ENCODE measurements at regions not wholly inside any gene's neighbourhood (a gene's known extent, or its start where the extent isn't known, plus 50 kb on each side); places are given as distances from the start of the nearest gene placed in this dataset.

DNA sequence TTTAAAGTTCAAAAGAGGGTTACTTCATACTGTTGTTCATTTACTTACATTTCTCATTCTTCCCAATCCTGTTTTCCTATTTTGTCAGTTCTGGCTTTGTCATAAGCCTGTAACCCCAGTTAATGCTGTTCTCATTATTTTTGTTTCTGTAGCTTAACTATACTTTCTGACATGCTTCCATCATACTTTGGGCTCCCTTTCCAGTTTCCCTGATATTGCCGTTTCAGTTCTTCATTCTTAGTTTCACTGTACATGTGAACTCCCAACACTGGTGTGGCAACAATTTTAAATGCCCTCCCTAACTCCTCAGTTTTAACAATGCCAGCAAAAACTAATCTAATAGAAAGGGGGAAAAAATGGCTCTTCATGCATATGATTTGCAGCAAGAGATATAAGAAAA, 456.7 kb downstream of the LMO4 start:
- POLR2A ChIA-PET (ENCODE audit: partially characterized antibody): no interaction called here
- H3K4me1 Mint-ChIP-seq: no peaks in the 10 kb centered on the region

GRCh38 chr1:87786229-87786628, 457.5 kb downstream of the LMO4 start:
- Histone ChIP-seq H3K27ac (ENCODE audit: low read depth, low read length) (no peak overlapping the region), H3K4me3 (ENCODE audit: low read length in 2 of 2) (no peak overlapping the region), H3K9me3 (ENCODE audit: control insufficient read depth in 1 of 2, low read length in 2 of 2) (no peaks in the 10 kb centered on the region), H3K4me1 (ENCODE audit: insufficient read depth, low read length) (no peaks in the 10 kb centered on the region), H3K36me3 (ENCODE audit: insufficient read depth, low read length) (no peaks in the 10 kb centered on the region), H3K27me3 (ENCODE audit: insufficient read depth, low read length) (no peaks in the 10 kb centered on the region)
- Mint-ChIP-seq H3K4me3 (no peak overlapping the region), H3K4me1 (no peaks in the 10 kb centered on the region), H3K27me3 (peaks cover 6 to 8% of the 10 kb centered on the region in 2 donors), H3K9me3 (peaks cover 0 to 1% (median 0%) of the 10 kb centered on the region in 8 donors), H3K36me3 (no peaks in the 10 kb centered on the region), H3K27ac (no peak overlapping the region)
- ChIA-PET POLR2A (ENCODE audit: partially characterized antibody) (no interaction called here), CTCF (ENCODE audit: partially characterized antibody) (no interaction called here)
- no peak for DNase-seq
- intact Hi-C loops (cut with micrococcal nuclease): no loop called here

More for the DNA sequence above, 456.7 kb downstream of the LMO4 start:
- no peak overlapping the region for H3K27ac ChIP-seq (ENCODE audit: low read depth, low read length)
- H3K36me3 ChIP-seq (ENCODE audit: insufficient read depth, low read length): no peaks in the 10 kb centered on the region
- CTCF ChIA-PET (ENCODE audit: partially characterized antibody): no interaction called here
- H3K27me3 ChIP-seq (ENCODE audit: insufficient read depth, low read length): no peaks in the 10 kb centered on the region
- Mint-ChIP-seq H3K27me3 (peaks cover 6 to 8% of the 10 kb centered on the region in 2 donors), H3K36me3 (no peaks in the 10 kb centered on the region), H3K4me3 (no peak overlapping the region), H3K9me3 (peaks cover 0 to 1% (median 0%) of the 10 kb centered on the region in 8 donors), H3K27ac (no peak overlapping the region)
- H3K4me1 ChIP-seq (ENCODE audit: insufficient read depth, low read length): no peaks in the 10 kb centered on the region
- DNase-seq: no peak
- no peaks in the 10 kb centered on the region for H3K9me3 ChIP-seq (ENCODE audit: control insufficient read depth in 1 of 2, low read length in 2 of 2)
- intact Hi-C loops (cut with micrococcal nuclease): no loop called here
- H3K4me3 ChIP-seq (ENCODE audit: low read length in 2 of 2): no peak overlapping the region

GRCh38 chr1:87786861-87787545, 458.3 kb downstream of the LMO4 start:
- Histone ChIP-seq H3K27me3 (ENCODE audit: insufficient read depth, low read length) (no peaks in the 10 kb centered on the region), H3K9me3 (ENCODE audit: control insufficient read depth in 1 of 2, low read length in 2 of 2) (no peaks in the 10 kb centered on the region)

DNA sequence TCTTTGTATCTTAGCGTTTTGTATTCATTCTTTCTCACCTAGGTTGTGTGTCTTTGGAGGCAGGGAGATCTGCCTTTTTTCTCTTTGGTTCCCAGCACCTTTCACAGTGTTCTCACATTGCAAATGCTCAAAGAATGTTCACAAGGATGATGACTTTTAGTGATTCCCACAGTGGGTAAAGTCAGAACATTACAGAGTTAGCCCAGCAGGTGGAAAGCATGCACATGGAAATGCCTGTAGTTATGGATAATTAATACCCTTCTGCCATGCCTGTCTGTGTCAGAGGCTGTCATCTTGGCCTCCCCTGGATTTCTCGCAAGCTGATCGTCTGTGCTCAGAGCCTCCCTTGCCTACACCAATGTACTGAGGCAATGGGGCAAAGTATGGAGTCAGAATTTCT, 458.9 kb downstream of the LMO4 start:
- peaks cover 6 to 9% of the 10 kb centered on the region in 2 donors for H3K27me3 Mint-ChIP-seq
- H3K4me1 Mint-ChIP-seq: no peaks in the 10 kb centered on the region
- Histone ChIP-seq H3K36me3 (ENCODE audit: insufficient read depth, low read length) (no peaks in the 10 kb centered on the region), H3K9me3 (ENCODE audit: control insufficient read depth in 1 of 2, low read length in 2 of 2) (no peaks in the 10 kb centered on the region), H3K4me3 (ENCODE audit: low read length in 2 of 2) (no peak overlapping the region), H3K27me3 (ENCODE audit: insufficient read depth, low read length) (no peaks in the 10 kb centered on the region), H3K4me1 (ENCODE audit: insufficient read depth, low read length) (no peaks in the 10 kb centered on the region), H3K27ac (ENCODE audit: low read depth, low read length) (no peak overlapping the region)
- H3K36me3 Mint-ChIP-seq: no peaks in the 10 kb centered on the region
- H3K4me3 Mint-ChIP-seq: no peak overlapping the region
- ChIA-PET CTCF (ENCODE audit: partially characterized antibody) (no interaction called here), POLR2A (ENCODE audit: partially characterized antibody) (no interaction called here)
- intact Hi-C loops (cut with micrococcal nuclease): no loop called here
- no peak for DNase-seq
- H3K27ac Mint-ChIP-seq: no peak overlapping the region
- peaks cover 0 to 1% (median 0%) of the 10 kb centered on the region in 8 donors for H3K9me3 Mint-ChIP-seq

More at GRCh38 chr1:87786861-87787545, 458.3 kb downstream of the LMO4 start:
- Mint-ChIP-seq H3K9me3 (peaks cover 0 to 1% (median 0%) of the 10 kb centered on the region in 8 donors), H3K4me3 (no peak overlapping the region), H3K36me3 (no peaks in the 10 kb centered on the region), H3K27ac (no peak overlapping the region), H3K27me3 (peaks cover 6 to 9% of the 10 kb centered on the region in 2 donors), H3K4me1 (no peaks in the 10 kb centered on the region)
- ChIA-PET CTCF (ENCODE audit: partially characterized antibody) (no interaction called here), POLR2A (ENCODE audit: partially characterized antibody) (no interaction called here)
- Histone ChIP-seq H3K27ac (ENCODE audit: low read depth, low read length) (no peak overlapping the region), H3K4me3 (ENCODE audit: low read length in 2 of 2) (no peak overlapping the region), H3K36me3 (ENCODE audit: insufficient read depth, low read length) (no peaks in the 10 kb centered on the region), H3K4me1 (ENCODE audit: insufficient read depth, low read length) (no peaks in the 10 kb centered on the region)
- intact Hi-C loops (cut with micrococcal nuclease): no loop called here
- no peak for DNase-seq

GRCh38 chr1:87790756-87791155, 462.1 kb downstream of the LMO4 start:
- Histone ChIP-seq H3K9me3 (ENCODE audit: control insufficient read depth in 1 of 2, low read length in 2 of 2) (no peaks in the 10 kb centered on the region), H3K4me3 (ENCODE audit: low read length in 2 of 2) (no peak overlapping the region), H3K27me3 (ENCODE audit: insufficient read depth, low read length) (no peaks in the 10 kb centered on the region), H3K27ac (ENCODE audit: low read depth, low read length) (no peak overlapping the region), H3K36me3 (ENCODE audit: insufficient read depth, low read length) (no peaks in the 10 kb centered on the region), H3K4me1 (ENCODE audit: insufficient read depth, low read length) (no peaks in the 10 kb centered on the region)
- Mint-ChIP-seq H3K9me3 (peaks cover 0 to 1% (median 0%) of the 10 kb centered on the region in 8 donors), H3K4me3 (no peak overlapping the region), H3K27me3 (peaks cover 5 to 6% of the 10 kb centered on the region in 2 donors), H3K4me1 (no peaks in the 10 kb centered on the region), H3K27ac (no peak overlapping the region), H3K36me3 (no peaks in the 10 kb centered on the region)
- ChIA-PET POLR2A (ENCODE audit: partially characterized antibody) (no interaction called here), CTCF (ENCODE audit: partially characterized antibody) (no interaction called here)
- DNase-seq: no peak
- intact Hi-C loops (cut with micrococcal nuclease): no loop called here

- Histone ChIP-seq H3K36me3 (ENCODE audit: insufficient read depth, low read length) (no peaks in the 10 kb centered on the region), H3K9me3 (ENCODE audit: control insufficient read depth in 1 of 2, low read length in 2 of 2) (no peaks in the 10 kb centered on the region), H3K27me3 (ENCODE audit: insufficient read depth, low read length) (no peaks in the 10 kb centered on the region), H3K27ac (ENCODE audit: low read depth, low read length) (no peak overlapping the region), H3K4me3 (ENCODE audit: low read length in 2 of 2) (no peak overlapping the region), H3K4me1 (ENCODE audit: insufficient read depth, low read length) (no peaks in the 10 kb centered on the region)
- ChIA-PET CTCF (ENCODE audit: partially characterized antibody) (interaction anchor here (1.2 kb wide), 1 partner anchor 466 kb away, joined by 3 read pairs; no protein-coding TSS in a partner anchor), POLR2A (ENCODE audit: partially characterized antibody) (no interaction called here)
- Mint-ChIP-seq H3K27ac (no peak overlapping the region), H3K27me3 (peaks cover 5 to 6% of the 10 kb centered on the region in 2 donors), H3K4me1 (no peaks in the 10 kb centered on the region), H3K36me3 (no peaks in the 10 kb centered on the region), H3K9me3 (peaks cover 0 to 1% (median 0%) of the 10 kb centered on the region in 8 donors), H3K4me3 (no peak overlapping the region)
- DNase-seq: no peak
- intact Hi-C loops (cut with micrococcal nuclease): no loop called here
Observed at GRCh38 chr1:87791931-87792740, 463.5 kb downstream of the LMO4 start.

GRCh38 chr1:87794788-87795614, 466.3 kb downstream of the LMO4 start:
- Histone ChIP-seq H3K36me3 (ENCODE audit: insufficient read depth, low read length) (no peaks in the 10 kb centered on the region), H3K4me3 (ENCODE audit: low read length in 2 of 2) (no peak overlapping the region), H3K4me1 (ENCODE audit: insufficient read depth, low read length) (no peaks in the 10 kb centered on the region), H3K9me3 (ENCODE audit: control insufficient read depth in 1 of 2, low read length in 2 of 2) (no peaks in the 10 kb centered on the region), H3K27me3 (ENCODE audit: insufficient read depth, low read length) (no peaks in the 10 kb centered on the region), H3K27ac (ENCODE audit: low read depth, low read length) (no peak overlapping the region)
- POLR2A ChIA-PET (ENCODE audit: partially characterized antibody): no interaction called here
- Mint-ChIP-seq H3K4me3 (no peak overlapping the region), H3K27ac (no peak overlapping the region), H3K27me3 (peaks cover 4 to 6% of the 10 kb centered on the region in 2 donors), H3K36me3 (no peaks in the 10 kb centered on the region), H3K9me3 (peaks cover 0 to 1% (median 0%) of the 10 kb centered on the region in 8 donors), H3K4me1 (no peaks in the 10 kb centered on the region)
- CTCF ChIA-PET (ENCODE audit: partially characterized antibody): no interaction called here
- intact Hi-C loops (cut with micrococcal nuclease): no loop called here
- DNase-seq: no peak

All from CD4-positive, alpha-beta memory T cell (primary cell).